Thymus (tissue), 11 donors: ENCODE measurements at regions not wholly inside any gene's neighbourhood (a gene's known extent, or its start where the extent isn't known, plus 50 kb on each side); places are given as distances from the start of the nearest gene placed in this dataset.

Experiments used
- DNase-seq, 9 donors: peaks; one replicate each; pipeline ENCODE4 v3.0.0-alpha.2; 2013; ENCODE audit warnings: low spot score in 9 of 9, low read depth in 6 of 9, missing footprints in 1 of 9
- H3K27ac ChIP-seq, 2 donors: one replicate each; pipeline ENCODE4 v1.5.1; 2013; ENCODE audit warnings: control low read depth in 1 of 2, low read depth in 1 of 2, low read length in 1 of 2, mild to moderate bottlenecking in 1 of 2, moderate library complexity in 1 of 2
- H3K27me3 ChIP-seq, 2 donors: one replicate each; pipeline ENCODE4 v1.5.1; 2013; ENCODE audit warnings: low read length in 1 of 2; ENCODE audit not compliant: control insufficient read depth in 2 of 2, insufficient read depth in 1 of 2
- H3K36me3 ChIP-seq, 2 donors: one replicate each; pipeline ENCODE4 v1.5.1; 2013; ENCODE audit warnings: low read length in 1 of 2, mild to moderate bottlenecking in 1 of 2, moderate library complexity in 1 of 2; ENCODE audit not compliant: control insufficient read depth in 2 of 2, insufficient read depth in 2 of 2
- H3K4me1 ChIP-seq, 2 donors: one replicate each; pipeline ENCODE4 v1.5.1; 2013; ENCODE audit warnings: low read length in 2 of 2; ENCODE audit not compliant: control insufficient read depth in 2 of 2, insufficient read depth in 2 of 2
- H3K4me3 ChIP-seq, 2 donors: one replicate each; pipeline ENCODE4 v1.5.1; 2013; ENCODE audit warnings: low read length in 2 of 2, control low read depth in 1 of 2, mild to moderate bottlenecking in 1 of 2
- H3K9me3 ChIP-seq, 2 donors: one replicate each; pipeline ENCODE4 v1.5.1; 2013; ENCODE audit warnings: low read length in 1 of 2, mild to moderate bottlenecking in 1 of 2; ENCODE audit not compliant: control insufficient read depth in 2 of 2, insufficient read depth in 1 of 2
- WGBS: extraction: QIAGEN DNeasy Blood & Tissue Kit; methylation state at CpG from one replicate; pipeline ENCODE4 v1.1.7; 2013; 5-methylcytosine and 5-hydroxymethylcytosine counted together
- donor health status: healthy.

DNA sequence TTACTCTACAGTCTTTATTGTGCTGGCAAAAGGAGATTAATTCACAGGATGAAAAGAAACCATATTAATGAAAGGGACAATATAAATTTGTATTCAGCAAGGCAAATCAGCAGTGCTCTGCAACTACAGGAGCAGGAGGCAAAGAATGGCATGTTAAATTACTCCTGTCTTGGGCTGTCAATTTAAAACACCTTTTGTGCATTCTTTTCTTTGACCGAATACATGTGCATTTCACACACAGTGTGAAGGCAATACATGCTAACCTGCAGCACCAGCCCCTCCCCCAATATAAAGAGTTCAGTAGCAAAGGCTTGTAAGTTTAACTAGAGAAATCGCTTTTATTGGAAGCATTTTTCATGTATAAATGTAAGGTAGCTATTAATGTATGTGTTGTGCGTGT lies 275.2 kb upstream of the TOPAZ1 start:
- no peaks in the 10 kb centered on the region for H3K4me1 ChIP-seq
- no peak overlapping the region for H3K4me3 ChIP-seq
- no peak for DNase-seq
- no peaks in the 10 kb centered on the region for H3K9me3 ChIP-seq
- whole genome bisulfite sequencing = 97% methylated on average over 3 of the region's 3 CpGs
- H3K36me3 ChIP-seq = no peaks in the 10 kb centered on the region
- no peak overlapping the region for H3K27ac ChIP-seq
- H3K27me3 ChIP-seq = peaks cover 4 to 20% of the 10 kb centered on the region in 2 donors

GRCh38 chr3:43968465-43968864 lies 273.2 kb upstream of the TOPAZ1 start:
- DNase-seq = no peak
- Histone ChIP-seq H3K27me3 (peaks cover 4 to 20% of the 10 kb centered on the region in 2 donors), H3K4me1 (no peaks in the 10 kb centered on the region), H3K4me3 (no peak overlapping the region), H3K36me3 (no peaks in the 10 kb centered on the region), H3K27ac (no peak overlapping the region), H3K9me3 (no peaks in the 10 kb centered on the region)
- WGBS = 76% methylated on average over 5 of the region's 5 CpGs

DNA sequence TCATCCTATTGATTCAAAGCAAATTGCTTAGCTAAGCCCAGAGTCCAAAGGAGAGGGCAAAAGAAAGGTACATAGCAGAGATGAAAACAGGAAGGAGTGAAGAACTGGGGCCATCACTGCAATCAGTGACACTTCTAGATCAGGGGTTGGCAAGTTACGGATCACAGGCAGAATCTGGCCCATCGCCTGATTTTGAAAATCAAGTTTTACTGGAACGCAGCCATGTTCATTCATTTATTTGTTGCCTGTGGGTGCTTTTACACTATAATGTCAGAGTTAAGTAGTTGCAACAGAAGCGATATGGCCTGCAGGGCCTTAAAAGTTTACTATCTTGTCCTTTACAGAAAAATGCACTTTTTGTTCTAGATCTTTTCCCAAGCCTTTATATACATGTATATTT lies 271.7 kb upstream of the TOPAZ1 start:
- Histone ChIP-seq H3K27me3 (peaks cover 4 to 20% of the 10 kb centered on the region in 2 donors), H3K36me3 (no peaks in the 10 kb centered on the region), H3K4me3 (no peak overlapping the region), H3K9me3 (no peaks in the 10 kb centered on the region), H3K4me1 (no peaks in the 10 kb centered on the region), H3K27ac (no peak overlapping the region)
- WGBS = 94% methylated on average over 4 of the region's 4 CpGs
- no peak for DNase-seq

DNA sequence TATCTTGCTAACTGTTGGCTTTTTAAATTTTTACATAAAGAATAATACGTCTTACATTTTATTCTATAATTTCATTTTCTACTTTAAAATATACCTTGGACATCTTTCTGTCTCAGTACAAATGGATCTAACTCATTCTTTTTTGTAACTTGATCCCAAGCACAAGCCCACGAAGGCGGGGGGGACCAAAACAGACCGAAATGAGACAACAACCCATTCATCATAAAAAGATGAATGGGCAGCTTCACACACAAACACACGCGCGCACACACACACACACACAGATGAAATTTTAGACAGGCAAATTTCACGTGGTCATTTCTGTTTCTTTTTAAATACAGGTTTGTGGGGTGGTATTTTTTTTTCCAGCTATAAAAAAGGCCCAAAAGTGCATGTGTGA lies 271.3 kb upstream of the TOPAZ1 start:
- no peak overlapping the region for H3K27ac ChIP-seq
- no peaks in the 10 kb centered on the region for H3K36me3 ChIP-seq
- H3K4me3 ChIP-seq = no peak overlapping the region
- H3K27me3 ChIP-seq = peaks cover 4 to 20% of the 10 kb centered on the region in 2 donors
- no peak for DNase-seq
- H3K9me3 ChIP-seq = no peaks in the 10 kb centered on the region
- H3K4me1 ChIP-seq = no peaks in the 10 kb centered on the region
- 94% methylated on average over 8 of the region's 8 CpGs for WGBS

GRCh38 chr3:43970920-43971319 lies 270.8 kb upstream of the TOPAZ1 start:
- DNase-seq = no peak
- Histone ChIP-seq H3K27ac (no peak overlapping the region), H3K4me1 (no peaks in the 10 kb centered on the region), H3K36me3 (no peaks in the 10 kb centered on the region), H3K4me3 (no peak overlapping the region), H3K9me3 (no peaks in the 10 kb centered on the region), H3K27me3 (peaks cover 4 to 18% of the 10 kb centered on the region in 2 donors)
- WGBS = 83% methylated on average over 4 of the region's 4 CpGs

DNA sequence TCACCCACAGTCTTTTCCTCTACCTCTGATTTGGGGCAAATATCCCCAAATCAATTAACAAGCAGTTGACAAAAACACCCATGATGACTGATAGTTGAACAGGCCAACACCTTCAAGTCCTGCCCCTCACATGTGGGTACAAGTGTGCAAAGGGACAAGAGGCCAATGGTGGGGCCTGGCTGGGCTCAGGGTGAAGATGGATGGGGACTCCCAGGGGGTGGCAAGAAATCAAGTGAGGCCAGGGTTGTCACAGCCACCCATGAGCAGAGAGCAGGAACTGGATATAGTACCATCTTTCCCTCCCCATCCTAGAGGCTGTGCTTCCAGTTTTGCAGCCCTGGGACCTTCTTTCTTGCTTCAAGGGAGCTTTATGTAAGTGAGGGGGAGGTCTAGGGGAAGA lies 270.2 kb upstream of the TOPAZ1 start:
- DNase-seq = no peak

DNA sequence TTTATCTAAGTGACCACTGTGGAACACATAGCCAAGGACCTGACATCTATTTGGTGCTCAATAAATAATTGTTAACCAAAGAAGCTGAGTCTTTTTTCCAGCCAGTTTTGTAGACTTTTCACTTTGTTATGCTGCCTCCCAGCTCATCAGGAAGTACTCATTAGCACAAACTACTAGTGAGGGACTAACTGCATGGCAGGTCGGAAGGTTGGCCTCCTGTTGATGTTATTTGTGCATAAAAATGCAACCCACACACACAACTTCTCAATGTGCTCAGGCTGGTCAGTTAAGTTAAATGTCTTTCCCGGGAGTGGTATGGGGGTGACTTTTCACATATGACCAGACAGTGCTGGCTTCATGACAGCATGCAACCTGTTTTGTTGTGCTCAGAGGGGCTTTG lies 263.0 kb upstream of the TOPAZ1 start:
- H3K27me3 ChIP-seq = peaks cover 0 to 6% of the 10 kb centered on the region in 2 donors
- 80% methylated on average over 2 of the region's 2 CpGs for WGBS
- no peaks in the 10 kb centered on the region for H3K4me1 ChIP-seq
- no peaks in the 10 kb centered on the region for H3K9me3 ChIP-seq
- H3K27ac ChIP-seq = no peak overlapping the region
- H3K4me3 ChIP-seq = no peak overlapping the region
- no peak for DNase-seq
- no peaks in the 10 kb centered on the region for H3K36me3 ChIP-seq

More for the DNA sequence above, 270.2 kb upstream of the TOPAZ1 start:
- peaks cover 4 to 15% of the 10 kb centered on the region in 2 donors for H3K27me3 ChIP-seq
- no peaks in the 10 kb centered on the region for H3K9me3 ChIP-seq
- no peak overlapping the region for H3K4me3 ChIP-seq
- no peaks in the 10 kb centered on the region for H3K4me1 ChIP-seq
- no peak overlapping the region for H3K27ac ChIP-seq
- H3K36me3 ChIP-seq = no peaks in the 10 kb centered on the region

DNA sequence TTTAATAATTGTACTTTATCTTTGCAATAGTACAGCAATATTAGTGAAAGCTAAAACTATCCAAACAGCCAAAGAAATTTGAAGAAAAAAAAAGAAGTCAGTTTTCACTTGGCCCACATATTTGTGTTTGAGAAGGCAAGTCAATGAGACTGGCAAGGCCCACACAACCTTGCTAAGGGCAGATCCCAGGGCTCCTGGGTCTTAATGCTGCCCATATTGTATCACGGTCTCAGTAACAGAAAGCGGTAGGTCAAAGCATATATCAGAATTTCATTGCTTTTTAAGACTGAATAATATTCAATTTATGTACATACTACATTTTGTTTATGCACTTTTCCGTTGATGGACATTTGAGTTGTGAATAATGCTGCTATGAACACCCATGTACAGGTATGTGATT lies 262.0 kb upstream of the TOPAZ1 start:
- Histone ChIP-seq H3K4me1 (no peaks in the 10 kb centered on the region), H3K27me3 (peaks cover 0 to 6% of the 10 kb centered on the region in 2 donors), H3K4me3 (no peak overlapping the region), H3K27ac (no peak overlapping the region), H3K9me3 (no peaks in the 10 kb centered on the region), H3K36me3 (no peaks in the 10 kb centered on the region)
- WGBS = 99% methylated on average over 3 of the region's 3 CpGs
- DNase-seq = no peak

DNA sequence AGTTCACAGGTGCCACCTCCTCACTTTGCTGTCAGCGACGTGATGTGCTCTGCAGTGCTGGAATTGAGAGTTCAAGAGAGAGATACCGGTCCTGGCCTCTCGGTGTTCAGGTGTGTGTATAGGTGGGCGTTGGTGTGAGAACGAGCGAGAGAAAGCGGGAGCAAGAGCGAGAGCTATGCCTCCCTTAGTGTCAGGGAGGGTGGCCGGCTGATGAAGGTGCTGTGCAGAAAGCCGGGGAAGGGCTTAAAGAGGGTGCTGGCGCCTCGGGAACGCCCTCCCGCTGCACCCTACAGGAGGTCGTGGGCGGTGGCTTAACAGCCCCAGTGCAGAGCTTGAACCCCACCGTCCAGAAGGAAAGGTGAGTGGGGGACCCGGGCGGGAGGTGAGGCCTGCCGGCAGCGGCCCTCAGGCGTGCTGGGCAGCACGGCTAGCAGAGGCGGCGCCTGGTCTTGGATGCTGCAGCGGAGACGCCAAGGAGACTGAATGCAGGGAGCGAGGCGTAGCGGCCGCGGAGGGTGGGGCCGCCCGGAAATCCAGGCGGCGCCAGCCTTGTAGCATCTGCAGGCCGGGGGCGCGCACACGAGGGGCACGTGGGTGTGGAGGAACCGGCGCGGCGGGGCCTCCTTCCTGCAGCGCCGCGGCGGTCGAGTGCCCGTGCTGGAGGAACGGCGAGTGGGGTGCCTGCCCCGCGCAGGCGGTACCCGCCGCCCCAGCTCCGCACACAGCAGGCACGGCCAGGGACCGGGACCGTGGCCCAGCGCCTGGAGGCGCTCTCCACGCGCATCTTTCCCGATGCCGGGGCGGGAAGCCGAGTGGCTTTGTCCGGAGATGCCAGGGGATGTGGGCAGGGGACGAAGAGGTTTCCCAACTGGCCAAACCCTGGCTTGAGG lies 246.8 kb upstream of the TOPAZ1 start:
- Histone ChIP-seq H3K27ac (no peak overlapping the region), H3K27me3 (peaks cover 71 to 82% of the 10 kb centered on the region in 2 donors), H3K36me3 (no peaks in the 10 kb centered on the region), H3K4me1 (peaks cover 20 to 36% of the 10 kb centered on the region in 2 donors), H3K4me3 (peak overlapping the region in 1 of 2 donors; percentile 52), H3K9me3 (peaks cover 4 to 26% of the 10 kb centered on the region in 2 donors)
- WGBS = 2% methylated on average over 73 of the region's 73 CpGs
- DNase-seq = peak in 5 of 9 donors; percentile 30 to 70 (median 35)
